GM20431 (cell line): ENCODE measurements at regions not wholly inside any gene's neighbourhood (a gene's known extent, or its start where the extent isn't known, plus 50 kb on each side); places are given as distances from the start of the nearest gene placed in this dataset.
"Not testable (repeated sequence)": the region's sequence is repeated elsewhere in the genome, so short reads cannot be mapped to it uniquely, and the experiment has no call there.

ENCODE experiments used
- in situ Hi-C: fragments of 300-500 bp; cut with MseI, MboI; formaldehyde crosslinking; loops from one replicate; pipeline ENCODE4 v1.15.0; 2020; ENCODE audit warnings: low sequenced_read_pairs; ENCODE audit not compliant: unreplicated experiment

GRCh38 chr2:207427986-207428385 lies 101.8 kb upstream of the CREB1 start:
- in situ Hi-C loops = no loop called here

DNA sequence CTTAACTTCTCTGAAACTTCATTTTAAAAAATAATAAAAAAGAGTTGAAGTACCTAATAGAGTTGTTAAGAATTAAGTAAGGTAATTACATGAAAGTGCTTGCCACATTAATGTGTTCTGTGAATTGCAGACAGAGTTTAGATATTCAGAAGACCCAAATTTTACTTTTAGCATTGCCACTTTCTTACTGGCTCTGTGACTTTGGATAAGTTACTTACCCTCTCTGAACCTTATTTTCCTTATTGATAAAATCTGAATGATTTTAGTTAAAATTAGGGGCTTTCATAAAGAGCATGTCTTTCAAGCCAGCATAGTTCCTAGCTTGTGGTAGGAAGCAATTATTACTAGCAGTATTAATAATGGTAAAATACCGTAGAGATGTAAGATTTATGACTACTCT lies 101.2 kb upstream of the CREB1 start:
- in situ Hi-C loops = no loop called here

DNA sequence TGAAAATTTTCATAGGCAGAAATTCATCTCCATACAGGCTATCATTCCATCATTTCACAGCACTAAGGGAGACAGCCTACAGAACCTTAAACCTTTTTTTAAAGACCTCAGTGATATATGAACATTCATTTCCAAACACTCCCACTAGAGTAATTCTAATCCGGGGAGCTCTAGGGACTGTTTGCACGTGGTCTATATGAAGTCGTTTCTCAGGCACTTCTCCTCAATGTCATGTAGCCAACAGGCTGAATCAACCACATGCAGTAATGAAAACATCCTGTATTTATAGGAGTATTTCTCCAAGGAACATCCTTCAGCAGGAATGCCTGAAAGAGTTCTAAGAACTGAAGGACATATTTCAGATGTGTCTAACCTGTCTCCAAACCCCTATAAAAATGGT lies 97.3 kb upstream of the CREB1 start:
- in situ Hi-C loops = no loop called here

- in situ Hi-C loops = no loop called here
These were observed 95.5 kb upstream of the CREB1 start for GRCh38 chr2:207434306-207434705.

DNA sequence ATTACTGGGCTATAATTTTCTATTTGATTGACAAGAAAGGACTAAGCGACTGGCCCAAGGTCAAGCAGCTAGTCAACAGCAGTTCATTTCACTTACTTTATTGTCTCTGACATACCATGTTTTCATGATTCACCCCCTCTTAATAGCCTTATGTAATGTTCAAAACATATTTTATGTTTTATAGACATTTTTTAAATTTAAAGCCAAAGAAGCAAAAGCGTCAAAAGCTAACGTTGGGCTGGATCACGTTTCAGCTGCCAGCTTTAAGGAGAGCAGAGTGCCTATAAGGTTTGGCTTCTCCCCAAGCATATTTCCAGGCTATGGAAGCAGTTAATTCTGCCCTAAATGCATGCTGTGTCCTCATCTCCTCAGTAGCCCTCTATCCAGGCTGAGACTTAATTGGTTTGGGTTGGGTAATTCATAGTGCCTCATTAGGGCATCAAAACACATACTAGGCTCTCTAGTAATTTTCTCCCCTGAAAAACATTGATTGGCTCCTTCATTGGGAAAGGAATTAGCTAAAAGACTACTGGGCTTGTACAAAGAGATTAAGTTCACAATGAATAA lies 94.8 kb upstream of the CREB1 start:
- in situ Hi-C loops = no loop called here

DNA sequence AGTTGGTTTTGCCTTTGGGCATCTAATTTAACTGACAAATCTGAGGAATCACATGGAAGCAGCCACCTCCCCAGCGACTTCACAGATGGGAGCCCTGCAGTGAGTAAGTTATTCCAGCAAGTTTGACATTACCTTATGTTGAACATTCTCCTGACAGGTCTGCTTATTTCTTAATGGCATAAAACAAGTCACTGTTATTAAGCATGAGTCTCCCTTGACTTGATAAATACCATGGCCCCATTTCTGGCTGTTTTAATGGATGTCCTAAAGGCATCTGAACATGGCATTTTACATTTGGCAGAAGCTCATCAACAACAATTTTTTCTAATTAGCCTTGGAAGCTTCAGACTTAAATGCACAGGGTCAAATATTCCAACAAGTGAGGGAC lies 92.6 kb upstream of the CREB1 start:
- in situ Hi-C loops = no loop called here

GRCh38 chr2:207437524-207438143 lies 92.1 kb upstream of the CREB1 start:
- in situ Hi-C loops = no loop called here

GRCh38 chr2:207438414-207439126 lies 91.2 kb upstream of the CREB1 start:
- in situ Hi-C loops = no loop called here

DNA sequence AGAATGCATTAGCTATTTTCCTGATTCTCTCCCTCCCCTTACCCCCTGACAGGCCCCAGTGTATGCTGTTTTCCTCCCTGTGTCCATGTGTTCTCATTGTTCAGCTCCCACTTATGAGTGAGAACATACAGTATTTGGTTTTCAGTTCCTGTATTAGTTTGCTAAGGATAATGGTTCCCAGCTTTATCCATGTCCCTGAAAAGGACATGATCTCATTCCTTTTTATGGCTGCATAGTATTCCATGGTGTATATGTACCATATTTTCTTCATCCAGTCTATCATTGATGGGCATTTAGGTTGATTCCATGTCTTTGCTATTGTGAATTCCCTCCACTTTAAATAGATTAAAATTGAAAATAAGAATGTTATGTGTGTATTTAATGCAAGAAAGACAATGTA lies 89.9 kb upstream of the CREB1 start:
- in situ Hi-C loops = not testable (repeated sequence)

- in situ Hi-C loops = no loop called here
These were observed 85.0 kb upstream of the CREB1 start for GRCh38 chr2:207444756-207445155.

DNA sequence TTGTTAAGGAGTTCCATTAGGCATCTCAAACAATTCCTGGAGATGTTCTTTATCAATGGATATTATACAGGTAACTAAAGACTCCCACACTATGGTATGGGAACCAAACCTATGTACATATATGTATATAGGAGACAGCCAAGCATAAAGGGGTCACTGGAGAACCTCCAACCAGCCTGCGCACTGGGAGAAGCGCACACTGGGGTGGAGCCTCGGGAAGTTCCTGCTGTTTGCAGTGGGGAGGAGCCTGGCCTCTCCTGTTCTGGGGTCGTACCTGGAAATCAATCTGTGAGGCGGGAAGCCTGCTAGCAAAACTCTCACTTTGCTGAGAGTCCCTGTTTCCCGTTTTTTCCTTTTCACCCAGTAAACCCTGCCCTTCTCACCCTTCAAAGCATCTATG lies 83.1 kb upstream of the CREB1 start:
- in situ Hi-C loops = no loop called here

DNA sequence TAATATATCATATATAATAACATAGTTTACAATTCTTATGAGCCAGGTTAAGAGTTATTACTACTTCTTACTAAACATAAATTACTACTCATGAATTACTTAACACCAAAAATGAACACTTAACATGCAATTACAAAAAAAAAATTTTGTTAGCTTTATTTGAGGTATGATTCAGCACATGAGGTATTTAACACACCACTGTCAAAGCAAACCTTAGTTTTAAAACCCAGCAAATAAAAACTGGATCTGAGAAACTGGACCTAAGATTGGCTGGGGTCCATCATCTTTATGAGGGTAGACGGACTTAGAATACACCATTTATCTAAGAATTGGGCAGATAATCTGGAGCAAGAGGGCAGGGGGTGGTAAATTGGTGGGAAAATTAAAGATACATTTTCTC lies 81.8 kb upstream of the CREB1 start:
- in situ Hi-C loops = no loop called here

DNA sequence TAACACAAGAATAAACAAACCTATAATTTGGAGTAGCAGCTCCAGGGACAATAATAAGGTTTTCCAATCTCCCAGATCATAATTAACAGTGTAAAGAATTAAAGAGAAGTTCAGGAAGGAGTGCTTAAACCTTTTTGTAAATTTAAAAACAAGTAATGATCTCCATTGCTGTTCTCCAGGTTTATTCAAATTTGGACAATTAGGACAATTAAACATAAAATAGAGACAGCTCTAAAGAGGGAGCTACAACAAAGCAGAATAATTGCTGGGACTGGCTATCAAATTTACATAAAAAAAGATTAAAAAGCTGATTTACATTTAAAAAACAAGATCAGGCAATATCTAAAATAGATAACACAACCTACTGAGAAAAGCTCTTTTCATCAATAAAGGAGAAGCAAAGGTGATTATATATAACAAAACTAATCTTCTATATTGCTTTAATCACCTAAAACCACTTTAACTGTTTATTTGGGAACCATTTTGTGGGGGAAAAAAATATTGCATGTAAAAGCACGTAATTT lies 80.1 kb upstream of the CREB1 start:
- in situ Hi-C loops = loop anchor here (25.0 kb wide), 1 partner anchor 737 kb away; the partner anchor contains the start of gene DYTN

- in situ Hi-C loops = loop anchor here (25.0 kb wide), 1 partner anchor 738 kb away; the partner anchor contains the start of gene DYTN
These were observed 79.6 kb upstream of the CREB1 start for GRCh38 chr2:207450186-207450585.

- in situ Hi-C loops = loop anchor here (25.0 kb wide), 1 partner anchor 746 kb away; the partner anchor contains the start of gene DYTN
These were observed 71.2 kb upstream of the CREB1 start for GRCh38 chr2:207458582-207458981.

DNA sequence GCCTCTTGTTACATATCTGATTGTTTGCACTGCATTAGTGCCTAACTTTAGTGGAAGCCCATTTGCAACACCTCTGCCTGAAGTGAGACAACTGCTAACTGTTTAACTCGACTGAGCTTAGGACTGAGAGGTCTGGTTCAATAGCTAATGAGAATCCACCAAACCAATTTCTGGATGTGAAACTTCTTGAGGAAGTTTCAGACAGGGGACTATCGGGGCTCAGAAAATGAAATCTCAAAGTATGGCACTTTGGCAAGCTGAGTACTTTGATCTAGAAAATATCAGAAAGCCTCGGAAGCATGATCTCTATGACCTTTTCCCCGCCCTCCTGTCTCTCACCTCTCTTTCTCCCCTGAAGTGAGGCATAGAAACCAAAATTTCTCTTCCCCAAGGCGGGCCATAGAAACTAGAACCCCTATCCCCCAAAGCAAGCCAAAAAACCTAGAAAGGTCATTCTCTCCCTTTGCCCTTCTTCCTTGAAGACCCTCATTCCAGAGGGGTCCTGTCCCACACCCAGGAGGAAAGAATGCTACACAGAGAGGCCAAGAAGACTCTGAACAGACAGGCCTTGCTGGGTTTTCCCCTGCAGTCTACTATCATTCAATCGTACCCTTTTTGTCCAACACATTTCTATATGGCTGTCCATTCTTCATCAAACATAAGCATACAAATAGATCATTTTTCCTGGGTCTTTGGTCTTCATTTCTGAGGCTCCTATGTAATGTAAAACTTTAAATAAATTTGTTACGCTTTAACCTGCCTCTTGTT lies 69.6 kb upstream of the CREB1 start:
- in situ Hi-C loops = loop anchor here (25.0 kb wide), 1 partner anchor 748 kb away; the partner anchor contains the start of gene DYTN

DNA sequence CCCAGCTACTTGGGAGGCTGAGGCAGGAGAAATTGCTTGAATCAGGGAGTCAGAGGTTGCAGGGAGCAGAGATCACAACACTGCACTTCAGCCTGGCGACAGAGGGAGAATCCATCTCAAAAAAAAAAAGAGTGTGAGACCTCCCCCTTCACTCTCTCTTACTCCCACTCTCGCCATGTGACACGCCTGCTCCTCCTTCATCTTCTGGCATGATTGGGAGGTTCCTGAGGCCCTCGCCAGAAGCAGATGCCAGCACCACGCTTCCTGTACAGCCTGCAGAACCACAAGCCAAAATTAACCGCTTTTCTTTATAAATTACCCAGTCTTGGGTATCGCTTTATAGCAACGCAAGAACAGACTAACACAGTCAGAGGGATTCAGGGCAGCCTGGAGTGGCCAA lies 66.3 kb upstream of the CREB1 start:
- in situ Hi-C loops = loop anchor here (25.0 kb wide), 1 partner anchor 751 kb away; the partner anchor contains the start of gene DYTN

DNA sequence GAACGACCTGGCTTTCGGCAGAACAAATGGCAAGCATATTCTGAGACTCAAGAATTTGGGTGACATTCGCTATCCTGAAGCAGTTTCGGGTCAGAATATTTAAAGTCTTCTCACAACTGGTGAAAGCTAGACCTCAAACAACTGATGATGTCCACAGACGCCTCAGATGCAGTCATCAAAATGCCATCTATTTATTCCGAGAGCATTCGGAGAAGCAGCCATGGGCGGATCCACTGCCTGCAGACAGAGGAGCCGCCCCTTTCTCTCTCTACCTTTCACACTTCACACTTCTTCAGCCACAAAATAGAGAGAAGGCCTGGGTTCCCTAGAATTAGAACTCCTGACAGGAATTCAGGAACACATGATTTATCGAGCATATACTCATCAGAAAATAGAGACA lies 65.8 kb upstream of the CREB1 start:
- in situ Hi-C loops = loop anchor here (25.0 kb wide), 1 partner anchor 752 kb away; the partner anchor contains the start of gene DYTN

DNA sequence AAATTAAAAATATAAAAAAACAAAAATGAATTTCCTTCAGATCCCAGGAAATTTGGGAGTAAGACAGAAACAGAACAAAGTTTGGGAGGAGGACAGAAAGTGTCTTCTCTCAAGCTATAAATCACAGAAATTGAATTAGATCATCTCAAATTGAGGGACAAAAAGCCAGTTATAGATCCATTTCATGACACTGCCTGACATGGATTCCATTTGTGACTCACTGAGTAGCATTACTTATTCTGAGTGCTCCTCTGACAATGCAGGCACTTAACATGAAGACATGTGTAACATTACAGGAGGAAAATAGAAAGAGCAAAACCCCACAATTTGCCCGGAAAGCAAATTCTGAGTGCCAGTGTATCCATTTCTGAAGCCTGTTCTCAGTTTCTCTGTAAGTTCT lies 63.9 kb upstream of the CREB1 start:
- in situ Hi-C loops = loop anchor here (25.0 kb wide), 1 partner anchor 754 kb away; the partner anchor contains the start of gene DYTN

DNA sequence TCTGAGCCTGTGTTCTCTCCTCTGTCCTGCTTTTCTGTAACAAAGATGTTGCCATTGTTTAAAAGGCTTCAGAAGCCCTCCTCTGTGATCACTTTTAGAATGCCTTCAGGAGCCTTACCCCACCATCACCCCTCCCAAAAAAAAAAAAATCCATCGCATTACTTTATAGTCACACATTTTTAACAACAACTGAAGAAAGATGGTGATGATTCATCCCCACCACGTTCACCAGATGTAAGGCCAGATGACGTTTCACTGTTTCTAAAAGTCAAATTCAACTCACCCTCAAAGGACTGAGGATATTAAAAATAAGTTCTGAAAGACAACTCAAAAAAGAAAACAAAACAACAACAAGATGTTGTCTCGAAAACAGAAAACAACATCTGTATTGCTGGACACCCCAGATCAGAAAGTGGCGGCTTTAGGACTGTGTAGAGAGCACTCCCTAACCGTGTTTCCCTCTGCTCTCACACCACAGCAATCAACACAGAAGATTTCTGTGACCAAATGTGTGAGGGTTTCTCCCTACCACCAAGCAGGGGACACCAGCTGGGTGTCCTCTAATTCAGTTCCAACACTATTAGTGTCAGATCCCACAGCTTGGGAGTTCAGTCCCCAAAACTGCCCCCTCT lies 61.9 kb upstream of the CREB1 start:
- in situ Hi-C loops = loop anchor here (25.0 kb wide), 1 partner anchor 756 kb away; the partner anchor contains the start of gene DYTN
